ENCODE measurements at regions not wholly inside any gene's neighbourhood (a gene's known extent, or its start where the extent isn't known, plus 50 kb on each side); places are given as distances from the start of the nearest gene placed in this dataset.

DNA sequence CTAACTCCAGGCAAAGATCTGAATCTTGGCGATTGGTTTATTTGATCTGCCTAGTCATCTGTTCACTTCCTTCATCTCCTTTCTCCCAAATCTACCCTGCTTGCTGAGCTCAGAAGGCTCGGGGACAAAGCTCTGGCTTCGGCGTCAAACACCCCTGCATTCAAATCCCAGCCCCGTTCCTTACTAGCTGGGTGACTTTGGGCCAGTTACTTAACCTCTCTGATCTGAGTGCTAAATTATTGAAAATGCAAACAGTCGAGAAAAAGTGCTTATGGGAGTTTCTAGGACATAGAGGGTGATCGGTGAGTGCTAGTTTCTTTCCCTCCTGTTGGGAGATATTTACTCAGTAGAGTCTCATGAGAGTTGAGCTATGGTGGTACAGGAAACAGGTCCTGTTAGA lies 121.2 kb upstream of the RFLNA start:
- H3K27me3 Mint-ChIP-seq = peaks cover 20% of the 10 kb centered on the region
- no peak overlapping the region for H3K4me3 Mint-ChIP-seq
- H3K27ac Mint-ChIP-seq = no peak overlapping the region
- H3K36me3 Mint-ChIP-seq = no peaks in the 10 kb centered on the region
- H3K4me1 Mint-ChIP-seq = no peaks in the 10 kb centered on the region
- no peaks in the 10 kb centered on the region for H3K9me3 Mint-ChIP-seq

DNA sequence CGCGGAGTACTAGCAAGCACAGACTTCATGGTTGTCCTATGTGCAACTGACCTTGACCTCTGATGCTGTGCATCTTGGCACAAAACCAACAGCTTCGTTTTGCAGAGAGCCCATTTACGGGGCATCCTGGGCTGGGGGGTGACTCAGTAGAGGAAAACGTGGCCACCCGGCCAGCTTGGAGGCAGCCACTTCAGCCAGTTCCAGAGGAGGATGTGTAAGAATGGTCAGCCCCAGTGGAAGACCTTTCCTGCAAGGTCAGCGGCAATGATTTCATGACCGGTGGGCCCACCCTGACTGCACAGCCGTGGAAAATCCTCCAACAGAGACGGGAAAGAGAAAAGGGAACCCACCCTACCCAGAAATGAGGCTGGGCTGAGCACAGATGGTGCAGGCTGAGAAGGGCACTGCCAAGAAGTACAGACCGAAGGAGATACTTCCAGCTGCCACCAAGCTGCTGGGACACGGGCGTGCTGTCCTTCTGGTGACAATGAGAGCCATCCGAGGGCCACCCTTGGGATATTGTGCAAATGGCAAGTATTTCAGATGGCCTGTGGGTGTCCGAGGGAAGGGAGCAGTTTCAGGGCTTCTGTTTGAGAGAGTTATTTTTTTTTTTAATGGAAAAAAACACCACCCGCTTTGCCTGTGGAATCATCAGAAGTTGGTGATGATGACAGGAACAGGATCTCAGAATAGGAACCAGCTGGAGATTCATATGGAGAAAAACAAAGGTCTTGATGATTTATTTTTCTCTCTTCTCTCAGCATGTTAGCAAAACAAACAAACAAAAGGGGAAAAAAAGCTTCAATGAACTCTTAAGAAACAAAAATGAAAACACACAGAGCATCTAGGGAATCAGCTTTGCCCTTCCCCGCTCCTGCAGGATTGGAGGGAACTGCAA lies 120.2 kb upstream of the RFLNA start:
- Mint-ChIP-seq H3K9me3 (no peaks in the 10 kb centered on the region), H3K4me3 (no peak overlapping the region), H3K4me1 (no peaks in the 10 kb centered on the region), H3K27me3 (peaks cover 20% of the 10 kb centered on the region), H3K36me3 (no peaks in the 10 kb centered on the region), H3K27ac (no peak overlapping the region)

DNA sequence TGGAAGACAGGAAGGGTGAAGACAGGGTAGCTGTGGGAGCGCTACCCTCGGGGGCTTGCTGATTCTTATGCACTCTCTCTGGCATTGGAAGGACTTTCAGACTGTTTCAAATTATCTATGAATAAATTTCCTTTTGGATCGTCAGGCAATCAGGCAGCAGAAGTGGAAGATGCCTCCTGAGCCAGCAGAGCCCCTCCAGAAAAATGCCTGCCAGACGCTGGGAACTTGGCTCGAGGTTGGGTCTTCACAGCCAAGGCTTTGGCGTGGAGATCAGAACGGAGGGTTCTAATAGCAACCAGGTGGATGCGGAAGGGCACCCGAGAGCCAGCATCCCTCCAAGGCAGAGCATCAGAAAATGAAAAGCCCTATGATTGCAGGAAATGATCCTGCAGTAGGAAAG lies 119.2 kb upstream of the RFLNA start:
- H3K9me3 Mint-ChIP-seq = no peaks in the 10 kb centered on the region
- H3K36me3 Mint-ChIP-seq = no peaks in the 10 kb centered on the region
- no peak overlapping the region for H3K4me3 Mint-ChIP-seq
- H3K27ac Mint-ChIP-seq = no peak overlapping the region
- H3K4me1 Mint-ChIP-seq = no peaks in the 10 kb centered on the region
- H3K27me3 Mint-ChIP-seq = peaks cover 20% of the 10 kb centered on the region

DNA sequence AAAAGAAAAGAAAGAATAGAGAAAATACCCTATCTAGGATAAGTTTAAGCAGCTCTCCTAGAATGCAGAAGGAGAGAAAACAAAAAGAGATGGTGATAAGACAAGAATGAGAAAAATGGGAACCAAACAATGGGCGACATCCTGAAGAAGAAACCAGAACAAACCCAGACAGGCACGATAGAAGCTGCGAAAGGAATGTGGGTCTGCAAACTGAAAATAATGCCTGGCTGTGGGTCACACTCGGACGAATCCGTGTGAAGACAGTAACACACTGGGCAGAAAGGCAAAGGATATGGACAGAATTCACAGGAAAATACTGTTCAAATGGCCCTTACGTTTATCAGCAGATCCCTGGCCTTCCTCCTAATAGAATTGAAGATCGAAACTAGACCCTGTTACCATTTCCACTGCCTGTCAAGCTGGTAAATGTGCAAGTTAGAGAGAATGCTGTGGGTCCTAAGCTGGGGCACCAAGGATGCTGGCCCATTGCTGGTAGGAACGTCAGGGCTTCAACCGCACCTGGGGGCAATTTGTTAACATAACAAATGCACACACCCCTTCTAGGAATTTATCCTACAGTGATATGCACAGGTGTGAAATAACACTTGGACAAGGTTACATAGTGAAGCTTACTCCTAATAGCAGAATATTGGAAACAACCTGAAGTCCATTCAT lies 117.5 kb upstream of the RFLNA start:
- Mint-ChIP-seq H3K27me3 (peaks cover 14% of the 10 kb centered on the region), H3K4me3 (no peak overlapping the region), H3K27ac (no peak overlapping the region), H3K36me3 (no peaks in the 10 kb centered on the region), H3K9me3 (no peaks in the 10 kb centered on the region), H3K4me1 (no peaks in the 10 kb centered on the region)

DNA sequence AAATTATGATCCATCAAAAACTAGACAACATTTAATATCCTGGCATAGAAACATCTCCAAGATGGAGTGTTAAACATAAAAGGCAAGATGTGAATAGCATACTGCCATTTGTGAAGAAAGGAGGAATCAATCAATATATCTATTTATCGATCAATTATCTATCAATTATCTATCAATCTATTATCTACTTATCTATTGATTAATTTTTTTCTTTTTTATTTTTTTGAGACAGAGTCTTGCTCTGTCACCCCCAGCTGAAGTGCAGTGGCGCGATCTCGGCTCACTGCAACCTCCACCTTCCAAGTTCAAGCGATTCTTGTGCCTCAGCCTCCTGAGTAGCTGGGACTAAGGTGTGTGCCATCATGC lies 117.0 kb upstream of the RFLNA start:
- Mint-ChIP-seq H3K4me3 (no peak overlapping the region), H3K27me3 (peaks cover 12% of the 10 kb centered on the region), H3K4me1 (no peaks in the 10 kb centered on the region), H3K27ac (no peak overlapping the region), H3K36me3 (no peaks in the 10 kb centered on the region), H3K9me3 (no peaks in the 10 kb centered on the region)

DNA sequence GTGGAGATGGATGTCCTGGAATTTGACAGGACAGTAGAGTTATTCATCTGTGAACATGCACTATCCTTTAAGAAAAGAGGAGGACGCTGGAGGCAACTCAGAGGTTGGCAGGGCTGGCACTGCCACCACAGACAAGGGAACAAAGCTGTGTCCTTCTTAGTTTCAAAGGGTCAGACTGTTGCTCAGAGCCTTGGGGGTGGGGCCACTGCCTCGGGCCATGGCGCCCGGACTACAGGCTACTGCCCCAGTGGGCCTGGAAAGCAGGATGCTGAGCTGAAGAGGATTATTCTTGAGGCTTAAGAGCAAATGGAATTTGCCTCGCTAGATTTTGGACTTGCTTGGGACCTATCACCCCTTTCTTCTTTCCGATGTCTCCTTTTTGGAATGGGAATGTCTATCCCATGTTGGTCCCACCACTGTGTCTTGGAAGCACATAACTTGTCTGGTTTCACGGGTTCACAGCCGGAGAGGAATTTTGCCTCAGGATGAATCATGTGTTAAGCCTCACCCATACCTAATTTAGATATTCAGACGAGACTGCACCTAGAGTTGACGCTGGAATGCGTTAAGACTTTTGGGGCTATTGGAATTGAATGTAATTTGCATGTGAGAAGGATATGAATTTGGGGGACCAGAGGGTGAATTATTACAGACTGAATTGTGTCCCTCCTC lies 114.8 kb upstream of the RFLNA start:
- Mint-ChIP-seq H3K27ac (no peak overlapping the region), H3K9me3 (no peaks in the 10 kb centered on the region), H3K36me3 (no peaks in the 10 kb centered on the region), H3K4me1 (no peaks in the 10 kb centered on the region), H3K27me3 (peaks cover 5% of the 10 kb centered on the region), H3K4me3 (no peak overlapping the region)

DNA sequence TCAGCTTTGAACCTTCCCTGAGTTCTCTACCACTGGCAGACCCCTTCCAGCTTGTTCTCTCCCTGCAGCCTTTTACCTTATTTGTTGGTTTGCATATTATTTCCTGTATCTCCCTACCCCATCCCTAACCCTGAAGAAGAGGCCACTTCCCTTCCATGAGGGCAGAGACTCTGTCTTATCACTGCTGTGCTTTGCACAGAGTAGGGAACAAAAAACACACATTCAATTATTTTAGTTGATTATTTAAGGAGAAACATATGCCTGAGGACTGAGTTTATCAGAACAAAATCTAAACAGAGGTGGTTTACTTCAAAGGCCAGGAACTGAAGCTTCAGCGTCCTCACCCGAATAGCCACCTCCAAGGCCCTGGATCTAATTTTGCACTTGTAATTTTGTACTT lies 111.7 kb upstream of the RFLNA start:
- no peaks in the 10 kb centered on the region for H3K36me3 Mint-ChIP-seq

DNA sequence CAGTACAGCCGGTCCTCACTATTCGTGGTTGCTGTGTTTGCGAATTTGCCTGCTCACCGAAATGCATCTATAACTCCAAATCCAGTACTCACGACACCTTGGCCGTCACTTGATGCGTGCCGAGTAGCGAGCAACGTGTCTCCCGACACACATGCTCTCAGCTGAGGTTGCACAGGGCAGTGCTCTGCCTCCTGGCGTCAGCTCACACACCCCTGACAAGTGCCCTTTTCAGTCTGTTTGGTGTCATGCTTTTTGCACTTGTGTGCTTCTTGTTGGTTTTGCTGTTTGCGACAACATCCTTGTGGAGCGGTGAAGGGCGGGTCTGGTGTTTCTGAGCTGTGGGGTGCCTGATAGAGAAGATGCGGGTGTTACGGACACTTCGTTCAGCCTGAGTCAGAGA lies 110.4 kb upstream of the RFLNA start:
- no peaks in the 10 kb centered on the region for H3K4me1 Mint-ChIP-seq
- H3K36me3 Mint-ChIP-seq = no peaks in the 10 kb centered on the region
- H3K27ac Mint-ChIP-seq = no peak overlapping the region
- H3K4me3 Mint-ChIP-seq = no peak overlapping the region
- H3K27me3 Mint-ChIP-seq = peaks cover 5% of the 10 kb centered on the region
- no peaks in the 10 kb centered on the region for H3K9me3 Mint-ChIP-seq

More for the DNA sequence above, 111.7 kb upstream of the RFLNA start:
- H3K27ac Mint-ChIP-seq = peak overlapping the region in 1 of 3 donors; percentile 2
- H3K4me1 Mint-ChIP-seq = no peaks in the 10 kb centered on the region
- no peak overlapping the region for H3K4me3 Mint-ChIP-seq
- peaks cover 2% of the 10 kb centered on the region for H3K27me3 Mint-ChIP-seq
- H3K9me3 Mint-ChIP-seq = no peaks in the 10 kb centered on the region

DNA sequence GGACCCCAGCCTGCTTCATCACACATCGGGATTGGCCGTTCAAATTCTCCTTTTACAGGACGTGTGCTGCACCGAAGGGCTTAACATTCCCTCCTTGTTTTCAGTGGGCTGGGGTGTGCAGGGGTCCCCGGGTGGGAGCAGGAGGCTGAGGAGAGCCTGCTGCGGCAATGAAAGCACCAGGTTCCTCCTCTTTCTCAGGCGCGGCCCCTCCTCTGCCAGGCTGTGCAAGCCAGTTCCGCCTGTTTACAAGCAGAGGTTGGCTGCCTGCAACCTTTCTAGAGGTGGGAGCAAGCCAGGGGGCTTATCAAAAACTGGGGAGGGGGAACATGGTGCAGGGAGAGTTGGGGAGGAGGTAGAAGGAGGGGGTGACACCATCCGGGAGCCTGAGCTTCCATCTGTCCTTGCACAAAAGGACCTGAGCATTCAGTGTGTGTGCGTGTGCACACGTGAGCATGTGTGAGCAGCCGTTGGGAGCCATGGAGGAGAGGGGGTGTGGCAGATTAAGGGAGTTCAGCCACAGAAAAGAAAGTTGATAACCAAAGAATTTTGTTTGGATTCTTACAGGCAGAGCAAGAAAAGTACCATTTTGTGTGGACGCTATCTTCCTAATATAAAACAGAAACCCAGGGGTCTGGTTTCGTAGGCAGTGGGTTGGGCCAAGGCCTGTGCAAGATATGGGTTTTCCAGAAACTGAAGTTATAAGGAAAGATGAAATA lies 108.8 kb upstream of the RFLNA start:
- Mint-ChIP-seq H3K9me3 (no peaks in the 10 kb centered on the region), H3K27ac (no peak overlapping the region), H3K27me3 (peaks cover 5% of the 10 kb centered on the region), H3K4me1 (no peaks in the 10 kb centered on the region), H3K4me3 (no peak overlapping the region), H3K36me3 (no peaks in the 10 kb centered on the region)

DNA sequence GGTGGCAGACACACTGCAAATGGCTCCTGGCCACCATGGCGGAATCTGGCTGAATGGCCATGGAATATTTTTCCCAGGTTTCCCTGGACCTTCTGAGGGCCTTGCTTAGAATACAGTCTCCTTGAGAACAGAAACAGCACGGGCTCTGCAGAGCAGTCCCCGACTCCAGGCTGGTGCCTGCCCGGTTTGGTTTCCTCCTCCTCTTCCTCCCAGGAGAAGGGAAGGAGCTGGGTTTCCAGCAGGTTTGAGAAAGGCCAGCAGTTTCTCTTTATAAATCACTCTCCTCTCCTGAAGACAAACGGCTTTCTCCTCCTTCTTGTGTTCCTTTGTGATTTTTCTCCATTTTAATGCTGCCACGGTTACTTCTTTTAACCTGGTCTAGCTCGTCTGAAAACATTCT lies 106.8 kb upstream of the RFLNA start:
- no peak overlapping the region for H3K27ac Mint-ChIP-seq
- H3K27me3 Mint-ChIP-seq = peaks cover 7% of the 10 kb centered on the region
- H3K9me3 Mint-ChIP-seq = peaks cover 0 to 2% (median 0%) of the 10 kb centered on the region in 3 donors
- no peaks in the 10 kb centered on the region for H3K4me1 Mint-ChIP-seq
- no peaks in the 10 kb centered on the region for H3K36me3 Mint-ChIP-seq
- no peak overlapping the region for H3K4me3 Mint-ChIP-seq

DNA sequence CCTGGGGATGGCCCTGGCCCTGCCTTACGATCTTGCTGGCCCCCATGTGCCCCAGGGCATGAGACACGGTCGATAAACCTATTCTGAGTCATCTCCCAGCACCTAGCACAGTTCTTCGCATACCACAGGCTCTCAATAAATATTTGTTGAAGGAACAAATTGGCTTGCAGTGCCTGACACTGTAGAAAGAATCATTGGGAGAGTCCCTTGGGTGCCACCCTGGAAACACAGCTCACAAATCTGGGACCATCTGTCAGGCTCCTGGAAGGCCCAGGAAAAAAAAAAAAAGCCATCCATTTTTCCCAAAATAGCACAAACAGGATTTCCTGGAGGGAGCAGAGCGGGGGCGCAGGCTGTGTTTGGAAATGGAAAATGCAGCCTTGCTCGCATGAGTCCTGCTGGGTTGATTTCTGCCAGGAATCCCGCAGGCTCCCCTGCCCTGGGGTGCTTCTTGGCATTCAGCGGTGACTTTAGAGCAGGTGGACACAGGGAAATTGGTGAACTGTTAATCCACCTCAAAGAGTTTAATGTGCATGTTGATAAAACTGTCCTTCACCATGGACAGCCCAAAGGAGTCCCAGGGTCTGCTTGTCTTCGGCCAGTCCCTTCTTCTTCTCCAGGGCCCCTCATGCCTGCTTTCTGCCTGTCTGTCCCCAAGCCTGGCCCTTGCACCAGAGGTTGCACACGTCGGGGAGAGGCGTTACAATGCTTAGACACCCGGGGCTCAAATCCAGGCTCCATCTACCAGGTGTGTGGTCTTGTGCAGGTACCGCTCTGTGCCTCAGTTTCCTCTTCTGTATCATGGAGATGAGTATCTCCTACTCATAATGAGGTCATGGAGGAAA lies 106.1 kb upstream of the RFLNA start:
- H3K27ac Mint-ChIP-seq = no peak overlapping the region
- H3K36me3 Mint-ChIP-seq = no peaks in the 10 kb centered on the region
- H3K4me1 Mint-ChIP-seq = no peaks in the 10 kb centered on the region
- H3K9me3 Mint-ChIP-seq = peaks cover 0 to 2% (median 2%) of the 10 kb centered on the region in 3 donors
- no peak overlapping the region for H3K4me3 Mint-ChIP-seq
- H3K27me3 Mint-ChIP-seq = peaks cover 7% of the 10 kb centered on the region

DNA sequence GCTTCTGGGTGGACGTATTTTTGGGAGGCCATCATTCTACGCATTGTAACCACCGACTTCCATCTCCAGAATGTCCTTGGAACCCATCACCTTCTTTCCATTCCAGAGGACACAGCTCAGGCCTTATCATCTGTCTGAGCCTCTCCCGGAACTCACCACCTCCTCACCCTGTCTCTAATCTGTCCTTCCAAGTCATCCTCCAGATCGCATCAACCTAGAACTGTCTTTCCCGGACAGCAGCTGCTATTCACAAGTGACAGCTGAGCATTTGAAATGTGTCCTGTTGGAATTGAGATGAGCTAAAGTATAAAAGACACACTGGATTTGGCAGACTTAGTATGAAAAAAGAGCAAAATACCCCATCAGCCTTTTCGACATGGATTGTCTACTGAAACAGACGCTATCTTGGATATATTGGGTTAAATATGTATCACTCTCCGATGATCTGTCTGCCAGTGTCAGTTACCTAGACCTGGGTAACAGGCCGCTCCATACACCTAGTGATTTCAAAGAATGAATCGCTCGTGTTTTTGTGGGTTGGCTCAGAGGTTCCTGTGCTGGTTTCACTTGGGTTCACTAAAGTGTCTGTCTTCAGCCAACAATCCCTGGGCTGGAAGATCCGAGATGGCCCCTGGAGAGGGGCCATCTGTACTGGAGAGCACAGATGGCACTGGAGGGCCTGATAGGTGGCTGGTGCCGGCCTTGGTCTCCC lies 104.4 kb upstream of the RFLNA start:
- Mint-ChIP-seq H3K36me3 (peaks cover 3% of the 10 kb centered on the region), H3K27ac (no peak overlapping the region), H3K9me3 (peaks cover 0 to 2% (median 2%) of the 10 kb centered on the region in 3 donors), H3K27me3 (peaks cover 7% of the 10 kb centered on the region), H3K4me3 (no peak overlapping the region), H3K4me1 (no peaks in the 10 kb centered on the region)

DNA sequence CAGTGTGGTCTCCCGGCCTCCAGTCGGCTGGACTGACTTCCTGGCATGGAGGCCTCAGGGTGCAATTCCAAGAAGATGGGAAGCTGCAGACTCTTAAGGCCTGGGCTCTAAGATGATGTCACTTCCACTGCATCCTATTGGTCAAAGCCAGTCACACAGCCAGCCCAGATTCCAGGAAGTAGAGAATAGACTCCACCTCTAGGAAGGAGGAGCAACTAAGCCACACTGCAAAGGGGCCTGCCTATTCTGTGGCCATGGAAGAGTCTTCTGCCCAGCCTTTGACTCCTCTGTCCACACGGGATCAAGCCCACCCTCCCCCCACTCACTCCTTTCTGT lies 103.9 kb upstream of the RFLNA start:
- Mint-ChIP-seq H3K4me3 (no peak overlapping the region), H3K27ac (no peak overlapping the region), H3K9me3 (peaks cover 0 to 2% (median 2%) of the 10 kb centered on the region in 3 donors), H3K27me3 (peaks cover 8% of the 10 kb centered on the region), H3K36me3 (peaks cover 5% of the 10 kb centered on the region), H3K4me1 (no peaks in the 10 kb centered on the region)

DNA sequence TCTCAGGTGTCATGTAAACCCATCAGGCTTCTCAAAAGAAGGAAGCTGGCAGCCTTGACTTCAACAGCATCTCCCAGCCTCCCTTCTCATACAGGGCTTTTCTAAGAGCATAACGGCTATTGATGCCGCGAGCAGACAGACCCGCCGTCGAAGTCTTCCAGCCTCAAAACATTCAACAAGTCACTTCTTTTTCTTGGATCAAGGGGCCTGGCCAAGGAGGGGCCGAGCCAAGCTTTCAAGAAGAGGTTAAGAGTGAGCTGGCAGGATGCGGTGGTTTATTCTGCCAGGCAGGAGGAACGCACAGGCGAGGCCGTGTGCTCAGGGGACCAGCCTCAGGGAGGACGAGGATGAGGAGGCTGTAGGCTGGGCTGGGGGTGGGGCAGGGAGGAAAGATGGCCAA lies 102.9 kb upstream of the RFLNA start:
- Mint-ChIP-seq H3K4me1 (peaks cover 0 to under 1% (median 0%) of the 10 kb centered on the region in 3 donors), H3K27me3 (peaks cover 8% of the 10 kb centered on the region), H3K27ac (no peak overlapping the region), H3K9me3 (peaks cover 0 to 6% (median 2%) of the 10 kb centered on the region in 3 donors), H3K36me3 (peaks cover 5% of the 10 kb centered on the region), H3K4me3 (no peak overlapping the region)

Data from IgD-negative memory B cell (primary cell).